Stimulated activated CD8-positive, alpha-beta memory T cell treated with anti-CD3 and anti-CD28 coated beads, Interleukin-12 subunit alpha, Interleukin-12 subunit beta, amount 100 ng/mL, for 1 hour (primary cell): ENCODE measurements at regions not wholly inside any gene's neighbourhood (a gene's known extent, or its start where the extent isn't known, plus 50 kb on each side); places are given as distances from the start of the nearest gene placed in this dataset.
"Not testable (repeated sequence)": the region's sequence is repeated elsewhere in the genome, so short reads cannot be mapped to it uniquely, and the experiment has no call there.

Experiments
- DNase-seq: peaks from one replicate; pipeline ENCODE4 v3.0.0-alpha.2; 2020; ENCODE audit warnings: low read depth

- no peak for DNase-seq
These were observed 139.8 kb downstream of the ARRDC3 start for GRCh38 chr5:91243286-91243685.

- DNase-seq, result not testable (repeated sequence)
These were observed 141.7 kb downstream of the ARRDC3 start for GRCh38 chr5:91241460-91241859.

GRCh38 chr5:91240175-91240574 is 142.9 kb downstream of the ARRDC3 start:
- DNase-seq, result no peak

GRCh38 chr5:91235271-91235694 is 147.8 kb downstream of the ARRDC3 start:
- DNase-seq, result no peak

GRCh38 chr5:91232523-91232922 is 150.6 kb downstream of the ARRDC3 start:
- no peak for DNase-seq

GRCh38 chr5:91229031-91229727 is 153.9 kb downstream of the ARRDC3 start:
- no peak for DNase-seq

GRCh38 chr5:91228188-91228587 is 154.9 kb downstream of the ARRDC3 start:
- no peak for DNase-seq

- DNase-seq, result peak; percentile 48
These were observed 157.1 kb downstream of the ARRDC3 start for GRCh38 chr5:91225848-91226686.

GRCh38 chr5:91224969-91225368 is 158.1 kb downstream of the ARRDC3 start:
- no peak for DNase-seq

GRCh38 chr5:91224456-91224855 is 158.7 kb downstream of the ARRDC3 start:
- DNase-seq, result no peak

- no peak for DNase-seq
These were observed 159.2 kb downstream of the ARRDC3 start for GRCh38 chr5:91223886-91224285.

GRCh38 chr5:91222482-91222881 is 160.6 kb downstream of the ARRDC3 start:
- DNase-seq, result no peak

GRCh38 chr5:91221917-91222316 is 161.2 kb downstream of the ARRDC3 start:
- DNase-seq, result no peak

- no peak for DNase-seq
These were observed 163.2 kb downstream of the ARRDC3 start for GRCh38 chr5:91219803-91220371.

GRCh38 chr5:91219091-91219802 is 163.9 kb downstream of the ARRDC3 start:
- DNase-seq, result no peak

- DNase-seq, result no peak
These were observed 165.3 kb downstream of the ARRDC3 start for GRCh38 chr5:91217859-91218258.

- DNase-seq, result no peak
These were observed 168.5 kb downstream of the ARRDC3 start for GRCh38 chr5:91214571-91214970.
